ENCODE measurements at regions not wholly inside any gene's neighbourhood (a gene's known extent, or its start where the extent isn't known, plus 50 kb on each side); places are given as distances from the start of the nearest gene placed in this dataset.
"Not testable (repeated sequence)": the region's sequence is repeated elsewhere in the genome, so short reads cannot be mapped to it uniquely, and the experiment has no call there.

DNA sequence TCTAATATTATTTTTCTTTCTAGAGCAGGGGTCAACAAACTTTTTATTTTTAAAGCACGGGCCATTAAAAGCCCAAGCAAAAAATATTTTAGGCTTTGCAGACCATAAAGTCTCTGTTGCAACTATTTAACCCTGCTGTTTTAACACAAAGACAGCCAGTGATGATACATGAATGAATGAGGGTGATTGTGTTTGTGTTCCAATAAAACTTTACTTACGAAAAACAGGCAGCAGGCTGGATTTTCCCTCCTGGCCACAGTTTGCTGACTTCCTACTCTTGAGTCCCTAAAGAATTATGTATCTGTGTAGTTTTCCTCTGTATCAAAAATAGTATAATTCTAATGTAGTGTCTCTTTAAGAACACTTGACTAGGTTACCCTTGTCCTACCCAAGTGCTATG is 402.0 kb downstream of the ADCYAP1 start:
- DNase-seq: no peak

DNA sequence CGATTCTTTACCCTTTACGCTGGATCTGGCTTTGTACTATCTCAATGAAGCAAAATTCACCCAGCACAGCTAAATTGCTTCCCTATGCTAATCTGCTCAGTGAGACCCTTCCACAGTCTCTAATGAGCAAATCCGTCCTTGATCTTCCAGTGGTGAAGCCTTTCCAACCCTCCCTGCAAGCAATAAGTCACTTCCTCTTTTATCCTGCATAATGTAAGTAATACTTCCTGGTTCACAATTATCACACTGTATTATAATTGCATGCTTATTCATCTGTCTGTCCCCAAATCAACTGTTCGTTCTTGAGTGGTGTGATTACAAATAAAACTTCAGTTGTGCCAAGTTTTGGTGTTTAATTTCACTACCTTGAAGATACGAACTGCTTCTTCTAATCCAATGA is 404.0 kb downstream of the ADCYAP1 start:
- no peak for DNase-seq

DNA sequence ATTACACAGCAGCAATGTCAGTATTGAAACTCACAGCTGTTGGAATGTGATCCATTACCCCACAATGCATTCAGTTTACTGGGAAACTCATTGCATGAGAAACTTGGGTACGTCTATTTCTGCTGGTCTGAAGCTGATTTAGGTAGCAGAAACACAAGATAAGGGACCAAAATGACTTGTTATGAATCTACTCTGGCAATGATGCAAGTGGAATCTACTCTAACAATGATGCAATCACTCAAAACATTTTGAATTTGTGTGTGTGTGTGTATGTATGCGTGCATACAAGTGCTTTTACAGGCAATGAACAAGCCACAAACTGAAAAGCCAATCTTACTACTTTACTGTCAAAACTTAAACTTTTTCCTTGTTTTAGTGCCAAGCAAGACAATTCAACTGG is 406.7 kb downstream of the ADCYAP1 start:
- DNase-seq: no peak

DNA sequence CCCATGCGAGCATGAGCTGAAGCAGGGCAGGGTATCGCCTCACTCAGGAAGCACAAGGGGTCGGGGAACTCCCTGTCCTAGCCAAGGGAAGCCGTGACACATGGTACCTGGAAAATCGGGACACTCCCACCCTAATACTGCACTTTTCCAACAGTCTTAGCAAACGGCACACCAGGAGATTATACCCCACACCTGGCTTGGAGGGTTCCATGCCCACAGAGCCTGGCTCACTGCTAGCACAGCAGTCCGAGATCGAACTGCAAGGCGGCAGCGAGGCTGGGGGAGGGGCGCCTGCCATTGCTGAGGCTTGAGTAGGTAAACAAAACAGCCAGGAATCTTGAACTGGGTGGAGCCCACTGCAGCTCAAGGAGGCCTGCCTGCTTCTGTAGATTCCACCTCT is 430.7 kb downstream of the ADCYAP1 start:
- DNase-seq: not testable (repeated sequence)

DNA sequence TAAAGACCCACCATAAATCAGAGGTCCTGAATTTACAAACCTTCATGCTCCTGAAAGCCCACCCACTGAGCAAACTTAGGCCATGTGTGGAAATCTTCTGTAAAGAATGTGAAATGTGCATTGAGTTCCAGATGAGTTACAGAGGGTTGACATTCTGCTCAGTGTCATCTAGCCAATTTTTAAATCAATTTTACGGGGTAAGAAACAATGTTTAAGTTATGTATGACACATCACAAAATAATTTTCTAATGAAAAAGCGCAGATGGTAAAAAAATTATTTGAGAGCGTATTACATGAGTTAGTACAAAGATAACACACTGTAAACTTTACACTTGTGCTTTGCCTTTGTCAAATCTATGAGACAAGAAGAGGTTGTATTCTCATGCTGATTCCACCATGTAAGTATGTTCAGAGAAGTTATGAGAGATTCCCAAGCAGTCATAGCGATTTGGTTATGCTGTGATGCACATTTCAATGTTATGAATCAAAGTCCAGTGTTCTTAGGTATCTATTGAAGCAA is 446.3 kb downstream of the ADCYAP1 start:
- DNase-seq: no peak

DNA sequence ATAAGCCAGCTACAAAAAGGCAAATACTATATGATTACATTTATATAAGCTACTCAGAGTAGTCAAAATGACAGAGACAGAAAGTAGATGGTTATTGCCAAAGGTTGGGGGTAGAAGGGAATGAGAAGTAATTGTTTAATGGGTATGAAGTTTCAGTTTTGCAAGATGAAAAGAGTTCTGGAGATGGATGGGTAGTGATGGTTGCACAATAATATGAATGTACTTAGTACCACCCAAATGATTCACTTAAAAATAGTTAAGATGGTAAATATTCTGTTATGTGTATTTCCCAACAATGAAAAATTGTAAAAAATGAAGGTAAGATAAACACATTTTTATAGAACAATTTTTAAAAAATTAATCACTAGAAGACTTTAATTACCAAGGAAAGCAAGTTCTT is 448.4 kb downstream of the ADCYAP1 start:
- no peak for DNase-seq

DNA sequence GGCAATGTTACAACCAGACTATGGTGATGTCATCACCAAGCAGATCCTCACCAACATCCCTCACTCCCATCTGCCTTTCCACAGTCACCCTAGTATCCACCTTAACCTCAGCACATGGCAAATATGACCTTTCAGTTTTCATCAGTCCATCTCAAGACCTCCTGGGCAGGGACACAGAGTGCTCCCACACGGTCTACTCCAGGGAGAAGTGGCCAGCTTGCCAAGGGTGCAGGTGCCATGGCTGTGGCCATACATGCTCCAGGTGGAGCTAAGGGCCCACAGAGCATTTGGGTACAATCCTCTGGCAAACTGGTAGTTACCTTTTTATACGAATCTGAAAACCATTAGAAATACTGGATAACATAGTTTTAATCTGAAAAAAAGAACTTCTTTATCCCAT is 453.1 kb downstream of the ADCYAP1 start:
- no peak for DNase-seq

DNA sequence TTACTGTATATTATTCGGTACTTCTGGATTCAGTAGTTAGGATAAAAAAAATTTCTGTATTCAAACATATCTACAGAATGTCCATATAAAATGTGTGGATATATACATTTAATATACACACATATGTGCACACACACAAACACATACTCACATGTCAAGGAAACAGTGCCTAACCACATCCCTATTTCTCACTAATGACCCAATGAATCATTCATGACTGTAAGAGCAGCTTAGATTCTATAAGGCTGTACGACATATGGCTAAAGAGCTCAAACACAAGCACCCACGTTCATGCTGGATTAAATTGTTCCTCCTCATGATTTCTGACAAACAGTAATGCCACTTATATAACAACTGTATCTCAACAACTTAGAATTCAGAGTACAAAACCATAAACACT is 457.3 kb downstream of the ADCYAP1 start:
- no peak for DNase-seq

DNA sequence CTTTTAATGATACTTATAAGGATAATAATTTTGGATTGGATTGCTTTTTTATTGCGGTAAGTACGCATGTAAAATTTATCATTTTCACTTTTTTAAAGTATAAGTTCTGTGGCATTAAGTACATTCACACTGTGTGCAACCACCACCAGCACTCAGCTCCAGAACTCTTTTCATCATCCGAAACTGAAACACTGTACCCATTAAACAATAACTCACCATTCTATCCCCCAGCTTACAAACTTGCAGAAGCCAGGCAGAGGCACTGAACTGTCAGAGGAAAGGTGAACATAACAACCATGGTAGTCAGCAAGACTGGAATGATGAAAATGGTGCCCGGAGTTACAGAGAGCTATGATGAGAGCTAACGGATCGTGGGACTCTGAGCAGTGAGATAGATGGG is 465.9 kb downstream of the ADCYAP1 start:
- DNase-seq: no peak

DNA sequence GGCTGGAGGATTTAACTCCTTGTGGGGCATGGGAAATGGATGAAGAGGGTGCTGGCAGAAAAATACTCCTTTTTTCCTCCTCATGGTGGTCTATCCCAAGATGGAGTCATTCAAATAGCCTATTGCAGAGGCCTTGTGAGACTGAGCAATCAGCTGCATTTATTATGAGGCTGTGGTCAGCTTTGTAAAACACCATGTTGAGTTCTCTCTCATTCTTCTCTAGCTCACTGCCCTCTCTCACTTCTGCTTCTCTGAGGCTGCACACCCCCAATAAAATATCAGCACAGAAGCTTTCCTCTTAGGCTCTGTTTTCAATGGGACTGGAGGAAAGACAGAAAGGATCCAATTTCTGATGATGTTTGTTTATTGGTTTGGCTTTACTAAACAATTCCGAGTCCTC is 467.1 kb downstream of the ADCYAP1 start:
- DNase-seq: no peak

DNA sequence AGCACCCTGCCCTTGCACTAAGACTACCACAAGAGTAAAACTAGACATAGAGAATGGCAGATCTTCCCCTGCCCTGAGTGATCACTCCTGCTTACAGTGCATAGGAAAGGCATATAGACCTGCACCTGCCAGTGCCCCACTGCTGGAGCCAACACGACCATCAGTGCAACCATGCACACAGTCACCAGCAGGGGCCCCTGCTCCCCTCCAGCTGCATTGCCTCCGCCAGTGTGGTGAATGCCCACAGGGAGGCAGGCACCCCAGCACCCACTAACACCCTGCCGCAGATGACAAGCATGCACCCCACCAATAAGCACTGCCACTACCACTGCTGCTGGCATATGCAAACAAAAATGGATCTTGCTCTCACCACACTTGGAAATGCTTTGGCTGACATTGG is 478.8 kb downstream of the ADCYAP1 start:
- DNase-seq: no peak

DNA sequence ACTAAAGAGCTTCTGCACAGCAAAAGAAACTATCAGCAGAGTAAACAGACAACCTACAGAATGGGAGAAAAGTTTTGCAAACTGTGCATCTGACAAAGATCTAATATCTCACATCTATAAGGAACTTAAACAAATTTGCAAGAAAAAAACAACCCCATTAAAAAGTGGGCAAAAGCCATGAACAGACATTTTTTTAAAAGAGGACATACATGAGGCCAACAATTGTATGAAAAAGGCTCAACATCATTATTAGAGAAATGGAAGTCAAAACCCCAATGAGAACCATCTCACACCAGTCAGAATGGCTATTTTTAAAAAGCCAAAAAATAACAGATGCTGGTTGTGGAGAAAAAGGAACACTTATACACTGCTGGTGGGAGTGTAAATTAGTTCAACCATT is 483.8 kb downstream of the ADCYAP1 start:
- not testable (repeated sequence) for DNase-seq

DNA sequence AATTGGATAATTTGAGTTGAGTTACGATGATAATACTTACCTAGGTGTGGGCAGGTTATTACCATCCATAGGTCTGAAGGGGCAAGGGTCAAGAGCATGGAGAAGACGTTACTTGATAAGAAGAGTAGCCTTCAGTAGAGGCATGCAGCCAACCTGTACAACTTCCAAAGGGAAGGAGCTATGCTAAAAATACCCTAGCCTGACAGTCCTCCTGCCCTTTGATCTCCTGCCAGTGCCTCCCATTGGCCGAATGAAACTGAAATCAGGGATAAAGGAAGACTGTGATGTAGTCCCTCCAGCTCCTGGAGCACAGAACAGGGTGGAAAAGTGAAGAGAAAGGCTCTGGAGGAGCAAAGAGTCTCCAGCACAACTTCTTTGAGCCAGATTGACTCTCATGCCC is 487.4 kb downstream of the ADCYAP1 start:
- DNase-seq: no peak

DNA sequence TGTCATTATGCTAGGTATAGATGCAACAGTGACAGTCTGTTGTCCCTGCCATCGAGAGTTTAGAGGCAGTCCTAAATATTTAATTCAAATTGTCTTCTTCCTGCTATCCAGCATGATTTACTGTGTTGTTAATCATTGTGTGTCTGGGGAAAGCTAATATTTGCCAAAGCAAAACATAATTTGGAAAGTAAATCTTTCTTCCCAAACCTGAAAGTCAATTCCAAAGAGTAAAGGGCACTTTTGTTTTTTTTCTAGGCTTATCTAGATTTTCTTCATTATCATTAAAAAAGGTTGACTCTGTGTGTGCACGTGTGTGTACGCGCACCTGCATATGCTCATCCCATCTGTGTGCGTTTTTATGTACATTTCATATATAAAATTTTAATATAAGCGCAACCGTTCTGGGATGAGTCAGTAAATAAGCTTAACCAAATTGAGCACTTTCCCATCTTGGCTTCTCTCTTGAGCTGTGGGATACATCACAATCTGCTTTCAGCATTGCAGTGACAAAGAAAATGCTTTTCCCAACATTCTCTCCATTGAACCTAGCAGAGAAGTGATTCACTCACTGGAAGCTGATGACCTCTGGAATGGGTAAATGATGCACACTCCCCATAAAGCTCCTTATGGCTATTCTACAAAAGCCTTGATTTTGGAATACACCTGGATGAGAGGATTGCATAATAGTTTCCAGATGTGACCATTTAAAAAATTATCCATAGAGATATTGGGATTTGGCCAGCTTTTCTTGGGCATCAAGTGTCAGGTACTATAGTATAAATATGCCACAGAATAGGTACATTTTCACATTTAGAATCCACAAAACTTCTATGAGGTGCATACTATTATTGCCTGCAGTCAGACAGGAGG is 488.4 kb downstream of the ADCYAP1 start:
- no peak for DNase-seq

DNA sequence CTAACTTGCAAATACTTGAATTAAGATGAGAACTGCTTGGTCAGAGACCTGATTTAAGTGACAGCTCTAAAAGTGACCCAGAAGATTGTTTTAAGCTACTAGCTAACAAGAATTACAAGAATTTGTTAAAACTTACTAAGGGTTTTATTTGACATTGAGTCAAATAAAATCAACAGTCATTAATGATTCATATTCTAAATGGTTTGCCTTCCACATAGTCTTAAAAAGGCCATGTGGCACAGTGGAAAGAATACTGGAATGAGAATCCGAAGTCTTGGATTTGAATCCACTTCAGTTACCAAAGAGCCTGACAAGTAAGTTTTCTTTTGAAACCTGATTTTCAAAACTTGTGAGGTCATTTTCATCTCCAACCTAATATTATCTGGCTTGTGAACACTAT is 489.3 kb downstream of the ADCYAP1 start:
- no peak for DNase-seq

DNA sequence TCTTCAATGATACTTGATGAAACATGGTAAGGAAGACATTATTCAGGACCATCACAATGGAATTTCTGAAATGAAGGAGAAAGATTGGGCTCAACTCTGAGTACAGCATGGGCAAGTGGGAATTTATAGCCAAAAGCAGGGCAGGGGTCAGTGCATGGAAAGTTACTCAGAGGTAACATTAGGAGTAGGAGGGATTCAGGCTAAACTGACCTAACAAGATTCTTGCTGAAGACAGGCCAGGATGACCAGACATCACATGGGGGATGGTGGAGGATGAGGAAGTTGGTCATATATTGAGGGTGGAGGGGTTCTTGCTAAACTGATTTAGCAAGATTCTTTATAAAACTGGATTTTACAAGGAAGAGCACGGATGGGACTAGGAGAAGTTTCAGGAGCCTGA is 489.8 kb downstream of the ADCYAP1 start:
- DNase-seq: no peak

DNA sequence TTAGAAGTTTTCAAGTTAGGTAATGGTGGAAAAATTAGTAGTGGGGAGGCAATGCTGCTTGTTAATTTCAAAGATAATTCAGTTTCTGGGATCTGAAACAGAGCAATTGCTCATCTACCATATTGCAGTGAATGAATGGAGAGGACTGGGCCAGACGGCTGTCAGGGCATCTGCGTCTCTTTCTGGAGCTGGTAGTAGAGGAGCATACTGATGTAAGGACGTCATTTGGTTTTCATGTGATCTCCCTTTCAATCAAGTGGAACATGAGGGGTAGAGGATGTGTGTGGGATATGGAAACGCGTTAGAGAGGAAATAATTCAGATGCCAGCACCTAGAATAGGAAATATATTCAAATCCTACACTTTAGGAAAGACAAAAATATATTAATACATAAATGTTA is 490.3 kb downstream of the ADCYAP1 start:
- DNase-seq: no peak

DNA sequence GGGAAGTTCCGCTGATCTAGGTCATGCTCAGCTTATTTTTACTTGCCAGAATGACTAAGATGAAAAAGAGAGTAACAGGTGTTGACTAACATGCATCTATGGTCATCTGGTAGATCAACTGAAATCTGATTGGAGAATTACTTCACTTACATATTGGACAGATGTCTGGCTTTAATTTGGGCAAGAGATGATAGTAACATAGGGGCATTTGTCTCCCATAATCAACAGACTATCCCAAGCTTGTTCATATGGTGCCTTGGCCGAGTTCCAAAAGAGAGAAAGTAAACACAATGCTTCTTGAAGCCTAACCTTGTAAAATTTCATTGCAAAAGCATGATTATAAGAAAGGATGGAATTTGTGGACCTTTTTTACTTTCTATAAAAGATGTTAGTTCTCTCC is 503.7 kb downstream of the ADCYAP1 start:
- no peak for DNase-seq

DNA sequence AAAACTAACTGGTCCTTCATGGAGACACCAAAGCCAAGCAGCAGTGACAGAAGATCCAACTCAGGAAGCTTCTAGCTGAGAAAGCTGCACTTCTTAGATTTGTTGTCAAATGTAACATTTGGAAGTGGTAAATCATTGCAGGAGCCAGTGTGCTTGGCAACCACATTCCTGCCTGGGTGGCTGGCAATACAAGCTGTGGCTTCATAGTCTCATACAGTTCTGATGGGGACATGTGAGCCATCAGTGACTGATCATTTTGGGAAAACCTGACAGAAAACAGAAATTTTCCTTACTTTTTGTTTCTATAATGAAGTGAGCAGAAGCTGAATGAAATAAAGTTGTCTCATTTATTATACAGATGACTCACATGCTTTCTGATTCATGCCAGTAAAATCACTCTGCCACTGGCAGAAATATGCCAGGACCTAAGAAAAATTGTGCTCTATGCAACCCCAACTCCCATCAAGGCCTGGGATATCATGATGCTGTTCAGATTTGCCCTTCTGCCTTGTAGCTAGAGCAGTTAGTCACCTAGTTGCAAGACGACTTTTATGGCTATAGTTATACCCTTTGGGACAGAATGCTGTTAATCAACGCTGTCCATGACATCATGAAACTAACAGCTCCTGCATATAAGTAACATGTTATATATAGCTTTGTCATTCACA is 508.1 kb downstream of the ADCYAP1 start:
- DNase-seq: no peak

DNA sequence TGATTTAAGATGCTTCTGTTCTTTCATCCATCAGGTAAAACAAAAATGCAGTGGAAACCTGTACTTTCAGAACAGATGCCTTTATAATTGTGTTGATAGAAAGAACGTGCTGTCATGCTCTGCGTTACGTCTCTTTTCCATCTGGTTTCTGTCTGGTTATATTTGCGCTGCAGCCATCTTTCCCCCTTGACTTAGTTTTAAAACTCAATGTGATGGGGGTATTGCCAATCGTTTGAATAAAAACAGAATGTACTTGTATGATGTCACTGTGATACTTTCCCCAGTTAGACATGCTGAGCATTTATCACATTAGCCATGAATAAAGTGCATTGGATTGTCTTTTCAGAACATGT is 508.6 kb downstream of the ADCYAP1 start:
- DNase-seq: no peak

DNA sequence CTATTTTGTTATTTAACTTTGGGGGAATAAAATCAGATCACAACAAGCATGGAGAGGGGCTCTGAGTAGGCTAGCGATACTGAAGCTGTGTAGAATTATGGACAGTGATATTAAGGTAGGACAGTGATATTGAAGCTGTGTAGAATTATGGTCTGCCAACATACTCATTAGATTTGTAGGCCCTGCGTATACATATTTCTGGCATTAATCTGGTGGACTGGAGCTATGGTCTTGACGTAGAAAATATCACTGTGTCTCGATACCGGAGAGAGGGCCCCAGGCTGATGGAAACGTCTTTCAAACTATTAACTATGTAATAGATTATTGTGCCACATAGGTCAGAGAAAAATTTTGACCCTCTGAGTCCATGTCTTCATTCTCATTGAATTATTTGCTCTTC is 511.4 kb downstream of the ADCYAP1 start:
- no peak for DNase-seq

DNA sequence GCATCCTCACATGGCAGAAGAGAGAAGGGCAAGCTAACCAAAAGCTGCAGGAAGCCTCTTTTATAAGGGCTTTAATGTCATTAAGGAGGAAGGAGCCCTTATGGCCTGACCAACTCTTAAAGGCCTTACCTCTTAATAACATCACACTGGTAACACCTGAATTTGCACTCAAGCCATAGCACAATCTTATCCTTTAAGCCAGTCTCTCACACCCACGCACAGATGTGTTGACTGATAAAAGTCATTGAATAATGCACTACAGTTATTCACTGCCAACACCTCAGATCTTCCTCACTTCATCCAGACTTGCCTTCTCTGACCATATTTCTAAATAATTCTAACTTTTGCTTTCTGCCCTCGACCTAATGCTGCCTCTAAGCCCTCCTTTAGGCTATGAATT is 516.8 kb downstream of the ADCYAP1 start:
- no peak for DNase-seq

DNA sequence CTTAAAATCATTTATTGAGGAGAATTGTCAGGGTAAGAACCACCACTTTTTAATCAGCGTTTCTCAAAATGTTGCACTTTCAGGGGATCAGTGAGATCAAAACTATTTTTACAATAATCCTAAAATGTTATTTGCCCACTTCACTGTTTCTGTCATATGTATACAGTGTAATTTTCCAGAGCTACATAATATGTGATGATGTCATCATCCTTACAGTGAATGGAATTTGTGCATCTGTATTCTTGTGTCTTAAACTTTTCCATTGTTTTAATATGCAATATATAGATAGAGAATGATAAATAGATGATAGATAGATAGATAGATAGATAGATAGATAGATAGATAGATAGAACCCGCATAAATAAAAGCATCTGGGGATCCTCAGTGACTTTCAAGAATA is 518.0 kb downstream of the ADCYAP1 start:
- no peak for DNase-seq

DNA sequence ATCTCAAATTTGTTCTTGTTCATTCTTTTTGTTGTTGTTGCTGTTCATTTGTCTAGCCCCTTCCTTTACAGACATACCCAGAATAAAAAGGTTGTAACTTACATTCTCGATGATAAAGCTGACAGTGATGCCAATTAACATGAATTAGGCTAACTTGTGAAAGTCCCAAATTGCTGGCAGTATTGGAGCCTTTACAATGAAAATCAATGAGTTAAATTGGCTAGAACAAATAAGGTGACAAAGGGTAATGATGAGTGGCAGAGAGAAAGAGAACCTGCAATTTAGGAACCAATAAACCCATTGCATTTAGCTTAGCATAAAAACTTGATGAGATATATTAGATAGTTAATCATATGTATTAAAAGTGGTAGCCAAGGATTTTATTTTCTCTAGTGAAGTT is 521.0 kb downstream of the ADCYAP1 start:
- no peak for DNase-seq

DNA sequence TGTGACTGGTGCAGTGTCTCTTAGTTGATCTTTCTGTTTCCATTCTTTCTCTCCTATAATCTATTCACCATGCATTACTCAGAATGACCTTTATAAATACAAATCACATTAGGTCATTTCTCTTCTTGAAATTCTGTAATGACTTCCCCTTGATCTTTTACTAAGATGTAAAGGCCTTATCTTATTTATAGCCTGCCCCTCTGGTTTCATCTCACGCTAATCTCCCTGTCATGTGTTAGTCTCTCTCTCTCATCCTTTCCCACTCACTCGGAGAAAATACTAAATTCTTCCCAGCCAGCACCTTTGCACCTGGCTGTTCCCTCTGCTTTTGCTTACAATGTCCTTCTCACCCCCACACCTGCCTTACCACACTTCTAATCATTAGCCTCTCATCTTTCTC is 530.8 kb downstream of the ADCYAP1 start:
- no peak for DNase-seq

All from activated effector memory CD4-positive, alpha-beta T cell treated with Interleukin-2 at 50 U/mL for 16 hours (primary cell).